ENCODE measurements at regions not wholly inside any gene's neighbourhood (a gene's known extent, or its start where the extent isn't known, plus 50 kb on each side); places are given as distances from the start of the nearest gene placed in this dataset.

DNA sequence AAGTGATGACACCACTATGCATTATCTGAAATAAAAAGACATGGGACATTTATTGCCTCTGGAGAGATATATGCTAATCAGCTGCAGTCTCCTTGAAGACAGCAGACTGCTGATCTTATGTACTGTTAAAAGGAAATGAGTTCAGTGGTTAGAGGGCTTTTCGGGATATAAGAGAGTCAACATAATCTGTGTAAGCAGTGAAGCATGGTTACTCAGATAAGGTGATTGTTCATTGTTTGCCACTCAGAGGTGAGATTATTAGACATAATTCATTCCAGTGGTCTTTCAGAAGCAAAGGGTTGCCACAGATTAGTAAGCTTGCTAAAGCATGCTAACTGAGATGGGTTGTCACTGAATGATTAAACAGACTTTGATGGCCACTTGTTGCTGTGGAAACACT, 1450.7 kb upstream of the ADGRB3 start:
- H3K4me3 ChIP-seq (ENCODE audit: low read depth in 1 of 2, low read length in 2 of 2) = no peak overlapping the region
- H3K36me3 ChIP-seq (ENCODE audit: insufficient read depth, low read length) = no peaks in the 10 kb centered on the region
- no peaks in the 10 kb centered on the region for H3K27me3 ChIP-seq (ENCODE audit: insufficient read depth, low read length, poor library complexity)
- H2AFZ ChIP-seq (ENCODE audit: low read depth, low read length) = no peak overlapping the region
- TF ChIP-seq, protein P1, sequence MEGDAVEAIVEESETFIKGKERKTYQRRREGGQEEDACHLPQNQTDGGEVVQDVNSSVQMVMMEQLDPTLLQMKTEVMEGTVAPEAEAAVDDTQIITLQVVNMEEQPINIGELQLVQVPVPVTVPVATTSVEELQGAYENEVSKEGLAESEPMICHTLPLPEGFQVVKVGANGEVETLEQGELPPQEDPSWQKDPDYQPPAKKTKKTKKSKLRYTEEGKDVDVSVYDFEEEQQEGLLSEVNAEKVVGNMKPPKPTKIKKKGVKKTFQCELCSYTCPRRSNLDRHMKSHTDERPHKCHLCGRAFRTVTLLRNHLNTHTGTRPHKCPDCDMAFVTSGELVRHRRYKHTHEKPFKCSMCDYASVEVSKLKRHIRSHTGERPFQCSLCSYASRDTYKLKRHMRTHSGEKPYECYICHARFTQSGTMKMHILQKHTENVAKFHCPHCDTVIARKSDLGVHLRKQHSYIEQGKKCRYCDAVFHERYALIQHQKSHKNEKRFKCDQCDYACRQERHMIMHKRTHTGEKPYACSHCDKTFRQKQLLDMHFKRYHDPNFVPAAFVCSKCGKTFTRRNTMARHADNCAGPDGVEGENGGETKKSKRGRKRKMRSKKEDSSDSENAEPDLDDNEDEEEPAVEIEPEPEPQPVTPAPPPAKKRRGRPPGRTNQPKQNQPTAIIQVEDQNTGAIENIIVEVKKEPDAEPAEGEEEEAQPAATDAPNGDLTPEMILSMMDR (IDR thresholded peaks at IDR 0.05; ENCODE audit: borderline replicate concordance, extremely low read depth, low read length, poor library complexity, severe bottlenecking) = no peak
- no peak for TF ChIP-seq EZH2 (IDR thresholded peaks at IDR 0.05; ENCODE audit: borderline replicate concordance, low read depth, low read length, severe bottlenecking)
- ATAC-seq (ENCODE audit: insufficient read depth, low read depth) (no peak), DNase-seq (no peak)
- no peaks in the 10 kb centered on the region for H4K20me1 ChIP-seq (ENCODE audit: insufficient read depth, low read length)
- H3K9ac ChIP-seq (ENCODE audit: low read depth, low read length) = no peak overlapping the region
- no peaks in the 10 kb centered on the region for H3K79me2 ChIP-seq (ENCODE audit: insufficient read depth, low read length)
- no peaks in the 10 kb centered on the region for H3K9me3 ChIP-seq (ENCODE audit: insufficient read depth, low read length, severe bottlenecking)
- H3K27ac ChIP-seq (ENCODE audit: low read length) = no peak overlapping the region
- no peak overlapping the region for H3K4me2 ChIP-seq (ENCODE audit: insufficient read depth, low read length)
- no peaks in the 10 kb centered on the region for H3K4me1 ChIP-seq (ENCODE audit: insufficient read depth, low read length)

DNA sequence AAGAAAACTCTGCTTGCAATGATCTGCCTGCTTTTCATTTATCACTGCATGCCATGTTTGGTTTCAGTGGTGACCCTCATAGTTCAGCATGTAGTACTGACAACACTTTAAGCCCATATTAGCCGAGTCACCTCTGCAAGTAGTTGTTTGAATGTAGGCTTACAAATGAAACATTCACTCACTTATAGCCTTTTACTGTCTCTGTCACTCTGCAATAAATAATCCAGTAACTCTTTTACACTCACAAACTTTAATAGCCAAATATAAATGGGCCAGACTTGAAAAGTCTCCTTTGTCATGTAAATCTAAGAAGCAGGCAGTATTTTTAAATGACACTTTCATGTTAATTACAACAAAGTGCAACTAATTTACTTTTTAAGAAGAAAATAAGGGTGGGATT, 1460.0 kb upstream of the ADGRB3 start:
- no peak for TF ChIP-seq EZH2 (IDR thresholded peaks at IDR 0.05; ENCODE audit: borderline replicate concordance, low read depth, low read length, severe bottlenecking)
- TF ChIP-seq, protein P1 (IDR thresholded peaks at IDR 0.05; ENCODE audit: borderline replicate concordance, extremely low read depth, low read length, poor library complexity, severe bottlenecking) = no peak

DNA sequence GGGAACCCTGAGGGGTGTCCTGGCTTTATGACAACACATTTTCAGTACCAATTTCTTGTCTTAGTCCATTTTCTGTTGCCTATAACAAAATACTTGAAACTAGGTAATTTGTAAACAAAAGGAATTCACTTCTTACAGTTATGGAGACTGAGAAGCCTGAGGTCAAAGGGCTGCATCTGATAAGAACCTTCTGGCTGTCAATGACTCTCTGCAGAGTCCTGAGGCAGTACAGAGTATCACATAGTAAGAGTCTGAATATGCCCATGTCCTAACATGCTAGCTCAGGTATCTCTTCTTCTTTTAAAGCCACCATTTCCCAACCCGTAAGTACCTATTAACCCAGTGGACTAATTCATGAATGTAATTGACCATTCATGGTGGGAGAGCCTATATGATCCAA, 1458.6 kb upstream of the EYS start:
- no peaks in the 10 kb centered on the region for H3K27me3 ChIP-seq (ENCODE audit: insufficient read depth, low read length, poor library complexity)
- no peaks in the 10 kb centered on the region for H4K20me1 ChIP-seq (ENCODE audit: insufficient read depth, low read length)
- TF ChIP-seq EZH2 (IDR thresholded peaks at IDR 0.05; ENCODE audit: borderline replicate concordance, low read depth, low read length, severe bottlenecking) = no peak
- TF ChIP-seq, protein P1 (IDR thresholded peaks at IDR 0.05; ENCODE audit: borderline replicate concordance, extremely low read depth, low read length, poor library complexity, severe bottlenecking) = no peak

More for the DNA sequence above, 1460.0 kb upstream of the ADGRB3 start:
- no peaks in the 10 kb centered on the region for H3K27me3 ChIP-seq (ENCODE audit: insufficient read depth, low read length, poor library complexity)
- no peaks in the 10 kb centered on the region for H3K9me3 ChIP-seq (ENCODE audit: insufficient read depth, low read length, severe bottlenecking)
- no peaks in the 10 kb centered on the region for H3K36me3 ChIP-seq (ENCODE audit: insufficient read depth, low read length)
- no peaks in the 10 kb centered on the region for H3K4me1 ChIP-seq (ENCODE audit: insufficient read depth, low read length)
- no peak overlapping the region for H3K9ac ChIP-seq (ENCODE audit: low read depth, low read length)
- H3K4me2 ChIP-seq (ENCODE audit: insufficient read depth, low read length) = no peak overlapping the region
- no peak overlapping the region for H3K27ac ChIP-seq (ENCODE audit: low read length)
- no peak for ATAC-seq (ENCODE audit: insufficient read depth, low read depth)
- H2AFZ ChIP-seq (ENCODE audit: low read depth, low read length) = no peak overlapping the region
- no peak for DNase-seq
- H3K4me3 ChIP-seq (ENCODE audit: low read depth in 1 of 2, low read length in 2 of 2) = no peak overlapping the region
- no peaks in the 10 kb centered on the region for H3K79me2 ChIP-seq (ENCODE audit: insufficient read depth, low read length)
- H4K20me1 ChIP-seq (ENCODE audit: insufficient read depth, low read length) = no peaks in the 10 kb centered on the region

DNA sequence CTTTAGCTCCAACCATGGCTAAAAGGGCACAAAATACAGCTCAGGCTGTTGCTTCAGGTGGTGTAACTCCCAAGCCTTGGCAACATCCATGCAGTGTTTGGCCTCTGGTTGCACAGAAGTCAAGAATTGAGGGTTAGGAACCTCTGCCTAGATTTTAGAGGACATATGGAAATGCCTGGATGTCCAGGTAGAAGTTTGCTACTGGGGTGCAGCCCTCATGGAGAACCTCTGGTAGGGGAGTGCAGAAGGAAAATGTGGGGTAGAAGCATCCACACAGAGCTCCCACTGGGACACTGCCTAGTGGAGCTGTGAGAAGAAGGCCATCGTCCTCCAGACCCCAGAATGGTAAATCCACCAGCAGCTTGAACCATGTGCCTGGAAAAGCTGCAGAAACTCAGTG, 1453.8 kb upstream of the EYS start:
- Histone ChIP-seq H3K4me2 (ENCODE audit: insufficient read depth, low read length) (no peak overlapping the region), H3K9ac (ENCODE audit: low read depth, low read length) (no peak overlapping the region), H3K9me3 (ENCODE audit: insufficient read depth, low read length, severe bottlenecking) (peaks cover 9% of the 10 kb centered on the region), H4K20me1 (ENCODE audit: insufficient read depth, low read length) (no peaks in the 10 kb centered on the region), H3K27me3 (ENCODE audit: insufficient read depth, low read length, poor library complexity) (no peaks in the 10 kb centered on the region), H2AFZ (ENCODE audit: low read depth, low read length) (no peak overlapping the region), H3K4me3 (ENCODE audit: low read depth in 1 of 2, low read length in 2 of 2) (no peak overlapping the region), H3K4me1 (ENCODE audit: insufficient read depth, low read length) (no peaks in the 10 kb centered on the region), H3K27ac (ENCODE audit: low read length) (no peak overlapping the region), H3K36me3 (ENCODE audit: insufficient read depth, low read length) (no peaks in the 10 kb centered on the region), H3K79me2 (ENCODE audit: insufficient read depth, low read length) (no peaks in the 10 kb centered on the region)
- ATAC-seq (ENCODE audit: insufficient read depth, low read depth) (no peak), DNase-seq (no peak)
- TF ChIP-seq, protein P1 (IDR thresholded peaks at IDR 0.05; ENCODE audit: borderline replicate concordance, extremely low read depth, low read length, poor library complexity, severe bottlenecking) = no peak
- TF ChIP-seq EZH2 (IDR thresholded peaks at IDR 0.05; ENCODE audit: borderline replicate concordance, low read depth, low read length, severe bottlenecking) = no peak

More for the DNA sequence above, 1458.6 kb upstream of the EYS start:
- Histone ChIP-seq H3K9ac (ENCODE audit: low read depth, low read length) (no peak overlapping the region), H3K79me2 (ENCODE audit: insufficient read depth, low read length) (no peaks in the 10 kb centered on the region), H3K36me3 (ENCODE audit: insufficient read depth, low read length) (no peaks in the 10 kb centered on the region), H3K4me3 (ENCODE audit: low read depth in 1 of 2, low read length in 2 of 2) (no peak overlapping the region), H3K4me1 (ENCODE audit: insufficient read depth, low read length) (no peaks in the 10 kb centered on the region), H3K9me3 (ENCODE audit: insufficient read depth, low read length, severe bottlenecking) (peaks cover 7% of the 10 kb centered on the region), H2AFZ (ENCODE audit: low read depth, low read length) (no peak overlapping the region), H3K27ac (ENCODE audit: low read length) (no peak overlapping the region), H3K4me2 (ENCODE audit: insufficient read depth, low read length) (no peak overlapping the region)
- no peak for ATAC-seq (ENCODE audit: insufficient read depth, low read depth)
- DNase-seq = no peak
